DOHH2 (cell line): ENCODE measurements at regions not wholly inside any gene's neighbourhood (a gene's known extent, or its start where the extent isn't known, plus 50 kb on each side); places are given as distances from the start of the nearest gene placed in this dataset.

Source experiments
- CTCF ChIP-seq: fragments of 200-600 bp; sonication (generic); IDR thresholded peaks from one replicate; pipeline ENCODE4 v1.5.1; 2014; ENCODE audit warnings: antibody characterized with exemption, mild to moderate bottlenecking, low read depth, low read length; ENCODE audit not compliant: poor library complexity, severe bottlenecking
- EZH2phosphoT487 ChIP-seq: fragments of 200-600 bp; sonication (generic); IDR thresholded peaks from 2 replicates; pipeline ENCODE4 v1.6.1; 2017; ENCODE audit warnings: borderline replicate concordance, mild to moderate bottlenecking, antibody characterized with exemption, low read length, moderate library complexity, mixed read lengths

GRCh38 chr7:1316086-1316485 is 83.4 kb downstream of the UNCX start:
- TF ChIP-seq CTCF, result no peak
- TF ChIP-seq EZH2phosphoT487, result no peak
